ENCODE measurements at regions not wholly inside any gene's neighbourhood (a gene's known extent, or its start where the extent isn't known, plus 50 kb on each side); places are given as distances from the start of the nearest gene placed in this dataset.

DNA sequence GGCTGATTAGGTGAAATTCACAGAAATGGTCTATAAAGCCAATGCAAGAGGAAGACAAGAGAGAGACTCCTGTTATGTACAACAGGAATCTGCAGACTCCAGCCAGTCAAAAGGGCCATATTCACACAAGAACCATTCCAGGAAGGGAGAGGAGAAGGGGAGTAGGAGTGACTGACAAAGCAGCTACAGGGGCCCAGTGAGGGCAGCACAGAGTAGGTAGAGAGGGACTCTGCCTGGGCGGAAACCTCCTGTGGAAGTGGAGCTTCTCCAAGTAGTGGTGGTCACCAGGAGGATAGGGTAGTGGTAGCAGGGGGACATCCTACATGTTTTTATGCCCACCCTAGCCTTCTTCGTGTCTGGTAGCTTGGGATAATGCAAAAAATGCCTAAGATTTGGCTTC, 667.3 kb downstream of the ACTL7B start:
- WGBS, 2 donors (ENCODE audit: low coverage in 1 of 2) = 80 to 83% methylated on average over 2 of the region's 2 CpGs
- TF ChIP-seq EP300 (IDR thresholded peaks at IDR 0.05; ENCODE audit: low read depth) (no peak), POLR2AphosphoS5 (IDR thresholded peaks at IDR 0.05) (no peak), POLR2A (IDR thresholded peaks at IDR 0.05) (no peak)
- TF ChIP-seq, protein P1, sequence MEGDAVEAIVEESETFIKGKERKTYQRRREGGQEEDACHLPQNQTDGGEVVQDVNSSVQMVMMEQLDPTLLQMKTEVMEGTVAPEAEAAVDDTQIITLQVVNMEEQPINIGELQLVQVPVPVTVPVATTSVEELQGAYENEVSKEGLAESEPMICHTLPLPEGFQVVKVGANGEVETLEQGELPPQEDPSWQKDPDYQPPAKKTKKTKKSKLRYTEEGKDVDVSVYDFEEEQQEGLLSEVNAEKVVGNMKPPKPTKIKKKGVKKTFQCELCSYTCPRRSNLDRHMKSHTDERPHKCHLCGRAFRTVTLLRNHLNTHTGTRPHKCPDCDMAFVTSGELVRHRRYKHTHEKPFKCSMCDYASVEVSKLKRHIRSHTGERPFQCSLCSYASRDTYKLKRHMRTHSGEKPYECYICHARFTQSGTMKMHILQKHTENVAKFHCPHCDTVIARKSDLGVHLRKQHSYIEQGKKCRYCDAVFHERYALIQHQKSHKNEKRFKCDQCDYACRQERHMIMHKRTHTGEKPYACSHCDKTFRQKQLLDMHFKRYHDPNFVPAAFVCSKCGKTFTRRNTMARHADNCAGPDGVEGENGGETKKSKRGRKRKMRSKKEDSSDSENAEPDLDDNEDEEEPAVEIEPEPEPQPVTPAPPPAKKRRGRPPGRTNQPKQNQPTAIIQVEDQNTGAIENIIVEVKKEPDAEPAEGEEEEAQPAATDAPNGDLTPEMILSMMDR (IDR thresholded peaks at IDR 0.05) = no peak
- in situ Hi-C loops (cut with MboI; ENCODE audit: low pct_ligation_motif_present in 1 of 4, low pct_unique_long_range_greater_than_20kb in 1 of 4, low sequenced_read_pairs in 3 of 4) = no loop called here

DNA sequence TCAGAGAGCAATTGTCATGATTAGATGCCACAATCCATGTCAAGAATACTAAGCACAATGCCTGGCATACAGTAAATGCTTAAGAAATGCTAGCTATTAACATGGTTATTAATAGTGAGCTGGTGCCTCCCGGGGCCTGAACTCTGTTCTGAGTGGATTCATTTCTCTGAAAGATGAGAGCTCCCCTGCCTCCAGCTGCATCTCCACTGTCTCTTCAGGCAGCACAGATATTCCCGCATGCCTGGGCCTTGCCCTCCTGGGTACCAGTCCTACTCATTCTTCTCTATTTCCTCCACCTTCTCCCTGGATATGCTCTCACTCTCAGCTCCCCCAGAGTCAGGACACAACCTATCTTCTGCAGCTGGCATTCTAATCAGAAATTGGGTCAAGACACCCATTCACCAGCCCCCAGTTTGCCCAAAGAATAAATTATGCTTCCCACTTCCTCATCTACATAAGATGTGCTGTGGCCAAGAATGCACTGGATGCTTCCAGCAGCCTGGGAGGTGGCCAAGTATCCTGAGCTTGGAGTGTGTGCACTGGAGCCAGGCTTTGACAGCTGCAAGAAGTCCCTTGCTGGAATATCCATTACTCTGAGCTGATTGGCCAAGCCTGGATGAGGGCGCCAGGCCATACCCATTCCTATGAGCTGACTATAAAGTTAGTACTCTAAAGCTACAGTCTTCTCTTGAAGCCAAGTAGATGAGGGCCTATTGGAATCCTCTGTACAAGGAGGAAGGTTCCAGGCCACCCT, 669.0 kb downstream of the ACTL7B start:
- no peak overlapping the region for H3K27ac ChIP-seq
- in situ Hi-C loops (cut with MboI; ENCODE audit: low pct_ligation_motif_present in 1 of 4, low pct_unique_long_range_greater_than_20kb in 1 of 4, low sequenced_read_pairs in 3 of 4) = no loop called here
- DNase-seq = peak; percentile 36

More for the DNA sequence above, 667.3 kb downstream of the ACTL7B start:
- Histone ChIP-seq H3K4me3 (no peak overlapping the region), H3K4me1 (peaks cover 0 to 12% (median 5%) of the 10 kb centered on the region in 4 donors), H3K27me3 (no peaks in the 10 kb centered on the region), H3K36me3 (no peaks in the 10 kb centered on the region), H3K27ac (no peak overlapping the region), H3K9me3 (no peaks in the 10 kb centered on the region)
- DNase-seq = no peak
- intact Hi-C loops (cut with DNase I; ENCODE audit: low total_unique reads) = no loop called here

DNA sequence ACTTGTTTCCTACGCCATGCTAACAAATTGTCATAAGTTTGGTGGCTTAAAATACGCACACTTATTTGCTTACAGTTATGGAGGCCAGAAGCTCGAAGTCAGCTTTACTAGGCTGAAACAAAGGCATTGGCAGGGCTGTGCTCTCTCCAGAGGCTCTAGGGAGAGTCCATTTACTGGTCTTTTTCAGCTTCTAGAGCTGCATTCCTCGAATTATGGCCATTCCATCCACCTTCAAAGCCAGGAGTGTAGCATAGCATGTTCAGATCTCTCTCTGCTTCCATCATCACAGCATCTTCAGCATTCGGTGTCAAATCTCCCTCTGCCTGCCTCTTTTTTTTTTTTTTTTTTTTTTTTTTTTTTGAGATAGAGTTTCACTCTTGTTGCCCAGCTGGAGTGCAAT, 670.2 kb downstream of the ACTL7B start:
- intact Hi-C loops (cut with DNase I; ENCODE audit: low total_unique reads) = no loop called here
- 80% methylated on average over 5 of the region's 5 CpGs for WGBS, 2 donors (ENCODE audit: low coverage in 1 of 2)
- no peak overlapping the region for H3K4me3 ChIP-seq

More for the DNA sequence above, 669.0 kb downstream of the ACTL7B start:
- Histone ChIP-seq H3K4me1 (peaks cover 0 to 6% (median 5%) of the 10 kb centered on the region in 4 donors), H3K36me3 (no peaks in the 10 kb centered on the region), H3K27me3 (no peaks in the 10 kb centered on the region), H3K4me3 (no peak overlapping the region), H3K9me3 (no peaks in the 10 kb centered on the region)
- TF ChIP-seq, protein P1 (IDR thresholded peaks at IDR 0.05) = no peak
- TF ChIP-seq POLR2AphosphoS5 (IDR thresholded peaks at IDR 0.05) (no peak), POLR2A (IDR thresholded peaks at IDR 0.05) (no peak), EP300 (IDR thresholded peaks at IDR 0.05; ENCODE audit: low read depth) (no peak)
- intact Hi-C loops (cut with DNase I; ENCODE audit: low total_unique reads) = no loop called here
- 71 to 75% methylated on average over 2 to 3 of the region's 3 CpGs for WGBS, 2 donors (ENCODE audit: low coverage in 1 of 2)

DNA sequence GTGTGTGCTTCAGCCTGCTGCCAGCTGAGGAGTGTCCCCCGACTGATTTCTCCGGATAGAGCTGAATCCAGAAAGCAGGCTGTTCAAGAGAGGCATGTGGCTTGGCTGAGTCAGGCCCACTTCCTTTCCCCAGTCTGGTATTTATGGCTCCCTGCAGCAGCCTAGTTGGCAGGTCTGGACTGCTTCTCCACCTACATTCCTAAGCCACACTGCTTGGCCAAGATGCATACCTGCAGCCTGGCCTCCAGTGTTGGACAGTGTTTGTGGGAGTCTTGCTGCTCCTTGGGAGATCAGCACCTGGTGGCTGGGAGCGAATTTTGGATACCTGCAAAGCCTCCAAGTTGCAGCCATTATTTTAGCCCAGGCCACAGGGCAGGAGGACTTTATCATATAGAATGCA, 670.8 kb downstream of the ACTL7B start:
- Histone ChIP-seq H3K27ac (no peak overlapping the region), H3K9me3 (no peaks in the 10 kb centered on the region), H3K36me3 (no peaks in the 10 kb centered on the region), H3K4me1 (peaks cover 0 to 11% (median 5%) of the 10 kb centered on the region in 4 donors), H3K27me3 (no peaks in the 10 kb centered on the region), H3K4me3 (no peak overlapping the region)
- 46% methylated on average over 2 of the region's 3 CpGs; no CpG with 5 or more reads in 1 of the 2 donors for WGBS, 2 donors (ENCODE audit: low coverage in 1 of 2)
- TF ChIP-seq EP300 (IDR thresholded peaks at IDR 0.05; ENCODE audit: low read depth) (no peak), POLR2AphosphoS5 (IDR thresholded peaks at IDR 0.05) (no peak), POLR2A (IDR thresholded peaks at IDR 0.05) (no peak)
- TF ChIP-seq, protein P1 (IDR thresholded peaks at IDR 0.05) = no peak
- DNase-seq = peak; percentile 62
- intact Hi-C loops (cut with DNase I; ENCODE audit: low total_unique reads) = no loop called here
- in situ Hi-C loops (cut with MboI; ENCODE audit: low pct_ligation_motif_present in 1 of 4, low pct_unique_long_range_greater_than_20kb in 1 of 4, low sequenced_read_pairs in 3 of 4) = no loop called here

More for the DNA sequence above, 670.2 kb downstream of the ACTL7B start:
- TF ChIP-seq EP300 (IDR thresholded peaks at IDR 0.05; ENCODE audit: low read depth) (no peak), POLR2A (IDR thresholded peaks at IDR 0.05) (no peak), POLR2AphosphoS5 (IDR thresholded peaks at IDR 0.05) (no peak)
- TF ChIP-seq, protein P1 (IDR thresholded peaks at IDR 0.05) = no peak
- in situ Hi-C loops (cut with MboI; ENCODE audit: low pct_ligation_motif_present in 1 of 4, low pct_unique_long_range_greater_than_20kb in 1 of 4, low sequenced_read_pairs in 3 of 4) = no loop called here
- Histone ChIP-seq H3K9me3 (no peaks in the 10 kb centered on the region), H3K36me3 (no peaks in the 10 kb centered on the region), H3K27ac (no peak overlapping the region), H3K27me3 (no peaks in the 10 kb centered on the region), H3K4me1 (peaks cover 0 to 6% (median 5%) of the 10 kb centered on the region in 4 donors)
- no peak for DNase-seq

All from transverse colon (tissue), 4 donors.